GM23338 (cell line): ENCODE measurements at regions not wholly inside any gene's neighbourhood (a gene's known extent, or its start where the extent isn't known, plus 50 kb on each side); places are given as distances from the start of the nearest gene placed in this dataset.

ENCODE experiments used
- CREB1 ChIP-seq: fragments of 250-450 bp; sonication (Bioruptor Pico); IDR thresholded peaks from 2 replicates; pipeline ENCODE4 v1.5.0; 2020; ENCODE audit warnings: low read depth, mild to moderate bottlenecking, moderate library complexity
- EZH2 ChIP-seq: fragments of 200-600 bp; sonication (generic); IDR thresholded peaks from one replicate; pipeline ENCODE4 v1.8.0; 2017; ENCODE audit warnings: antibody characterized with exemption, mild to moderate bottlenecking, low read depth; ENCODE audit not compliant: unreplicated experiment
- EZH2phosphoT487 ChIP-seq: fragments of 200-600 bp; sonication (generic); IDR thresholded peaks from one replicate; pipeline ENCODE4 v1.8.1; 2018; ENCODE audit warnings: antibody characterized with exemption; ENCODE audit not compliant: unreplicated experiment
- JUNB ChIP-seq: IDR thresholded peaks from one replicate; pipeline ENCODE4 v1.6.1; 2016; ENCODE audit warnings: antibody characterized with exemption; ENCODE audit not compliant: unreplicated experiment
- POLR2AphosphoS5 ChIP-seq: IDR thresholded peaks from 2 replicates; pipeline ENCODE4 v1.6.1; 2016; ENCODE audit warnings: antibody characterized with exemption, low read depth
- REST ChIP-seq: IDR thresholded peaks from one replicate; pipeline ENCODE4 v1.6.1; 2018; ENCODE audit warnings: antibody characterized with exemption; ENCODE audit not compliant: unreplicated experiment
- STAT1 ChIP-seq: IDR thresholded peaks from one replicate; pipeline ENCODE4 v1.6.1; 2016; ENCODE audit warnings: antibody characterized with exemption; ENCODE audit not compliant: unreplicated experiment
- ZNF114 ChIP-seq: fragments of 250-450 bp; sonication (Bioruptor Pico); IDR thresholded peaks from 2 replicates; pipeline ENCODE4 v1.5.0; 2020; ENCODE audit warnings: mild to moderate bottlenecking, moderate library complexity
- ZNF331 ChIP-seq: fragments of 250-450 bp; sonication (Bioruptor Pico); IDR thresholded peaks from 2 replicates; pipeline ENCODE4 v1.5.0; 2020; ENCODE audit warnings: low read depth, mild to moderate bottlenecking, moderate library complexity
- TF ChIP-seq, protein P1 (sequence below), 2 experiments: fragments of 200-600 bp in 1 of 2; sonication (generic) in 1 of 2; conservative IDR thresholded peaks; 2 replicates each; pipeline versions ENCODE4 v1.5.1 to v1.6.1; 2016 to 2017; ENCODE audit warnings: antibody characterized with exemption in 2 of 2, low read depth in 2 of 2, mild to moderate bottlenecking in 2 of 2, moderate library complexity in 1 of 2

DNA sequence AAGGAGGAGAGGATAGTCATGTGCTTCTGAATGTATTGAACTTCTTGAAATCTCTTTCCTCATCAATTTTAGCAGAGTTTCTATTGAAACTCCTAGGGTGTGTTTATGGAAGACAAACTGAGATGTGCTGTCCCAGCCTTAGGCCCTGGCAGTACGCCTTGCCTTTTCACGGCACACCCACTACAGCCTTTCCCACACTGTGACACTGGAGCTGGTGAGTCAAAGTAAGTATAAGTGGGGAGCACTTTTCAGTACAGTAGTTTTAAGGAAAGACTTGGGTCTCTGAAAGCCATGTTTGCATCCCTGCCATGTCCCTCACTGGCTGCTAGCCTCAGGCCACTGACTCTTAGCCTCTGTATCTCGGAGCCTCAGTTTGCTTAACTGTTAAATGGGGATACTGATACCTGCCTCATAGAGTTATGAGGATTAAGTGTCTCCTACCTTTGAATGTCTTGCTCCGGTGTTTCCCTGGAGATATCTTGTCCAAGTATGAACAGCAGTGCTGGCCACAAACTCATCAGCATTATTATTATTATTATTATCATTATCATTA, 144.7 kb upstream of the CRHR1 start:
- TF ChIP-seq, protein P1, sequence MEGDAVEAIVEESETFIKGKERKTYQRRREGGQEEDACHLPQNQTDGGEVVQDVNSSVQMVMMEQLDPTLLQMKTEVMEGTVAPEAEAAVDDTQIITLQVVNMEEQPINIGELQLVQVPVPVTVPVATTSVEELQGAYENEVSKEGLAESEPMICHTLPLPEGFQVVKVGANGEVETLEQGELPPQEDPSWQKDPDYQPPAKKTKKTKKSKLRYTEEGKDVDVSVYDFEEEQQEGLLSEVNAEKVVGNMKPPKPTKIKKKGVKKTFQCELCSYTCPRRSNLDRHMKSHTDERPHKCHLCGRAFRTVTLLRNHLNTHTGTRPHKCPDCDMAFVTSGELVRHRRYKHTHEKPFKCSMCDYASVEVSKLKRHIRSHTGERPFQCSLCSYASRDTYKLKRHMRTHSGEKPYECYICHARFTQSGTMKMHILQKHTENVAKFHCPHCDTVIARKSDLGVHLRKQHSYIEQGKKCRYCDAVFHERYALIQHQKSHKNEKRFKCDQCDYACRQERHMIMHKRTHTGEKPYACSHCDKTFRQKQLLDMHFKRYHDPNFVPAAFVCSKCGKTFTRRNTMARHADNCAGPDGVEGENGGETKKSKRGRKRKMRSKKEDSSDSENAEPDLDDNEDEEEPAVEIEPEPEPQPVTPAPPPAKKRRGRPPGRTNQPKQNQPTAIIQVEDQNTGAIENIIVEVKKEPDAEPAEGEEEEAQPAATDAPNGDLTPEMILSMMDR (conservative IDR thresholded peaks at IDR 0.05; ENCODE audit: low read depth in 2 of 2): no peak
- TF ChIP-seq POLR2AphosphoS5 (no peak), CREB1 (CRISPR knock-in tag) (no peak), EZH2 (no peak), REST (no peak), EZH2phosphoT487 (no peak), JUNB (no peak), ZNF114 (no peak), STAT1 (no peak), ZNF331 (CRISPR knock-in tag) (no peak)
